GM23248 (cell line): ENCODE measurements at regions not wholly inside any gene's neighbourhood (a gene's known extent, or its start where the extent isn't known, plus 50 kb on each side); places are given as distances from the start of the nearest gene placed in this dataset.

Experiments
- EZH2 ChIP-seq: fragments of 200-600 bp; sonication (generic); IDR thresholded peaks from 2 replicates; pipeline ENCODE4 v1.6.1; 2018; ENCODE audit warnings: antibody characterized with exemption, mild to moderate bottlenecking; ENCODE audit not compliant: insufficient read depth, poor library complexity, severe bottlenecking
- EZH2phosphoT487 ChIP-seq: fragments of 200-600 bp; sonication (generic); IDR thresholded peaks from 2 replicates; pipeline ENCODE4 v1.6.1; 2018; ENCODE audit warnings: antibody characterized with exemption, moderate library complexity, mild to moderate bottlenecking, low read depth; ENCODE audit not compliant: insufficient read depth

DNA sequence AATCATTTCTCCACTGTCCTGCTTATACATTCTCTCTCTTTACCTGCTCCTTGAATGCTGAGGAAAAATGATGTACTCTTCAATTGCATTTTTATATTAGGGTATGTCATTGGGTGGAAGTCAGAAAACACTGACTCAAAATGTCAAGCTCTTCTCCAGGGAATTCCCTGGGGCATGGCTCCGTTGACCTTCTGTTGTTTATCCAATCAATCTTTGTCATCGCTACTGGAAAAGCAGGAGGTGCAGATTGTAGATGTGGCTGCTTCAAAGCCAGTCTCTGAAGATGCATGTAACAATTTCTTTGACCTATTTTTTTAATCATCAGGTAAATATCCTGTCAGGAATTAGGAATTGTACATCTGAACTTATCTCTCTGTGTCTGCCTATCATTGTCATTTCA is 63.9 kb upstream of the TENT5A start:
- TF ChIP-seq EZH2 = no peak
- no peak for TF ChIP-seq EZH2phosphoT487
